Lower leg skin (tissue), 4 donors: ENCODE measurements at regions not wholly inside any gene's neighbourhood (a gene's known extent, or its start where the extent isn't known, plus 50 kb on each side); places are given as distances from the start of the nearest gene placed in this dataset.
"Not testable (repeated sequence)": the region's sequence is repeated elsewhere in the genome, so short reads cannot be mapped to it uniquely, and the experiment has no call there.

Experiments used
- DNase-seq, 2 donors: peaks; one replicate each; pipeline ENCODE4 v3.0.0-alpha.2; 2019; ENCODE audit warnings: low spot score in 2 of 2
- H3K4me3 ChIP-seq: fragments of 200-600 bp; sonication (generic); 2 replicates; pipeline ENCODE4 v1.5.1; 2017; ENCODE audit warnings: mild to moderate bottlenecking, low read depth; ENCODE audit not compliant: poor library complexity, severe bottlenecking
- POLR2A ChIP-seq, 2 donors: fragments of 450-650 bp; IDR thresholded peaks; one replicate each; pipeline ENCODE4 v1.6.1; 2016 to 2017; ENCODE audit warnings: antibody characterized with exemption in 2 of 2, mild to moderate bottlenecking in 1 of 2, moderate library complexity in 1 of 2
- WGBS, 2 donors: methylation state at CpG; one replicate each; pipeline ENCODE4 v1.1.5; 2018; 5-methylcytosine and 5-hydroxymethylcytosine counted together
- intact Hi-C: fragments of 100-400 bp; cut with DNase I; formaldehyde crosslinking; loops from one replicate; pipeline ENCODE4 v1.15.0; 2023; ENCODE audit warnings: low total_unique reads
- TF ChIP-seq, protein P1 (sequence below), 3 donors: fragments of 450-650 bp; IDR thresholded peaks; one replicate each; pipeline ENCODE4 v1.5.1; 2016; ENCODE audit warnings: antibody characterized with exemption in 3 of 3, mild to moderate bottlenecking in 3 of 3, moderate library complexity in 2 of 3

DNA sequence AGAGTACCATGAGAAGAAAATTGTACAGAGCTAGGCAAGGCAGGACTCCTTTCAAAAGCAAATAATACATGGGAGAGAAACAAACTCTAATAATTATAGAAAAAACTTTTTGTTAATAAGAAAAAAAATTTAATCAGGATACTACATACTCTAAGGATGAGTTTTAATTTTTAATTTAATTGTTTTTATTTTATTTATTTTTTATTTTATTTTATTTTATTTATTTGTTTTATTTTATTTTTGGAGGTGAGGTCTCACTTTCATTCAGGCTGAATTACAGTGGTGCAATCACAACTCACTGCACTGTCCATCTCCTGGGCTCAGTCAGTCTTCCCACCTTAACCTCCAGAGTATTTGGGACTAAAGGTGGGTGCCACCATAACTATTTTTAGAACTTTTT, 1347.2 kb downstream of the NLGN4Y start:
- no peak for TF ChIP-seq POLR2A (IDR thresholded peaks at IDR 0.05)
- TF ChIP-seq, protein P1, sequence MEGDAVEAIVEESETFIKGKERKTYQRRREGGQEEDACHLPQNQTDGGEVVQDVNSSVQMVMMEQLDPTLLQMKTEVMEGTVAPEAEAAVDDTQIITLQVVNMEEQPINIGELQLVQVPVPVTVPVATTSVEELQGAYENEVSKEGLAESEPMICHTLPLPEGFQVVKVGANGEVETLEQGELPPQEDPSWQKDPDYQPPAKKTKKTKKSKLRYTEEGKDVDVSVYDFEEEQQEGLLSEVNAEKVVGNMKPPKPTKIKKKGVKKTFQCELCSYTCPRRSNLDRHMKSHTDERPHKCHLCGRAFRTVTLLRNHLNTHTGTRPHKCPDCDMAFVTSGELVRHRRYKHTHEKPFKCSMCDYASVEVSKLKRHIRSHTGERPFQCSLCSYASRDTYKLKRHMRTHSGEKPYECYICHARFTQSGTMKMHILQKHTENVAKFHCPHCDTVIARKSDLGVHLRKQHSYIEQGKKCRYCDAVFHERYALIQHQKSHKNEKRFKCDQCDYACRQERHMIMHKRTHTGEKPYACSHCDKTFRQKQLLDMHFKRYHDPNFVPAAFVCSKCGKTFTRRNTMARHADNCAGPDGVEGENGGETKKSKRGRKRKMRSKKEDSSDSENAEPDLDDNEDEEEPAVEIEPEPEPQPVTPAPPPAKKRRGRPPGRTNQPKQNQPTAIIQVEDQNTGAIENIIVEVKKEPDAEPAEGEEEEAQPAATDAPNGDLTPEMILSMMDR (IDR thresholded peaks at IDR 0.05): no peak
- no peak overlapping the region for H3K4me3 ChIP-seq
- intact Hi-C loops: no loop called here
- DNase-seq: no peak

DNA sequence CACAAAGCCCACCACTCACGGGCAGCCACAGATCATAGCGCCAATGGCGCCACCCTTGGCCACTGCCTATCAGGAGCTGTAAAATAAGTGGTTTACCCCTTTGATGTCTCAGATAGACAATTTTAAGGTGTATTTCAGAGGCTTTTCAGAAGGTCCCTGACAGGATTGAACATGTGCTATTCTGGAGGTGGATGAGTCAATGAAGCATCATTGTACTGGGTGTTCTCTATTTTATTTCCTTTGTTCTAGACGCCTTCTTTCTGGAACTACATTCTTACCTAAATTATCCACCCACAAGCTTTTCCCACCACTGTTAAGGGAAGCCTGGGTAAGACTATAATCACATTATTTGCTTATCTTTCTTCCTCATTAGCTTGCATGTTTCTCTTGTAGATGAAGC, 1351.6 kb downstream of the NLGN4Y start:
- intact Hi-C loops: not testable (repeated sequence)

DNA sequence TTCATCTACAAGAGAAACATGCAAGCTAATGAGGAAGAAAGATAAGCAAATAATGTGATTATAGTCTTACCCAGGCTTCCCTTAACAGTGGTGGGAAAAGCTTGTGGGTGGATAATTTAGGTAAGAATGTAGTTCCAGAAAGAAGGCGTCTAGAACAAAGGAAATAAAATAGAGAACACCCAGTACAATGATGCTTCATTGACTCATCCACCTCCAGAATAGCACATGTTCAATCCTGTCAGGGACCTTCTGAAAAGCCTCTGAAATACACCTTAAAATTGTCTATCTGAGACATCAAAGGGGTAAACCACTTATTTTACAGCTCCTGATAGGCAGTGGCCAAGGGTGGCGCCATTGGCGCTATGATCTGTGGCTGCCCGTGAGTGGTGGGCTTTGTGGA, 1379.2 kb downstream of the NLGN4Y start:
- WGBS, 2 donors: no CpG with 5 or more reads among the region's 4 CpGs
- not testable (repeated sequence) for DNase-seq, H3K4me3 ChIP-seq

More for the DNA sequence above, 1351.6 kb downstream of the NLGN4Y start:
- WGBS, 2 donors: no CpG with 5 or more reads among the region's 4 CpGs
- not testable (repeated sequence) for DNase-seq, H3K4me3 ChIP-seq

DNA sequence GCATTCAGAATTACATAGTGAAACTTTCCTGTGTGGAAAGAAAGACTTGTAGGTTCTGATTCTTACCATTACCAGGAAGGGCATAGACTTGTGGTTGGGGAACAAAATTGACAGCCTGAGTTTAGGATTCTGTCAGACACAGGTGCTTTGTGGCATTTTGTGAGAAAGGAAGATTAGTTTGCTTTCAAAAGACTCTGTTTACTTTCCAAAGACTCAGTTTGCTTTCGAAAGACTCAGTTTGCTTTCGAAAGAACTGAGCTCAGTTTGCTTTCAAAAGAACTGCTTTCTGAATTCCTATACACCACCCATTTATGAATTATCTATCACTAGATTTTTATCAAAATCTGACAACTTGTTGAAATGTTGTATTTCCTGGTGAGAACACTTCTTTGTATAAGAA, 1381.2 kb downstream of the NLGN4Y start:
- H3K4me3 ChIP-seq: no peak overlapping the region
- intact Hi-C loops: no loop called here
- TF ChIP-seq, protein P1 (IDR thresholded peaks at IDR 0.05): no peak
- TF ChIP-seq POLR2A (IDR thresholded peaks at IDR 0.05): no peak
- no peak for DNase-seq
- WGBS, 2 donors: 89% methylated on average over 2 of the region's 2 CpGs; no CpG with 5 or more reads in 1 of the 2 donors

More for the DNA sequence above, 1379.2 kb downstream of the NLGN4Y start:
- intact Hi-C loops: not testable (repeated sequence)

DNA sequence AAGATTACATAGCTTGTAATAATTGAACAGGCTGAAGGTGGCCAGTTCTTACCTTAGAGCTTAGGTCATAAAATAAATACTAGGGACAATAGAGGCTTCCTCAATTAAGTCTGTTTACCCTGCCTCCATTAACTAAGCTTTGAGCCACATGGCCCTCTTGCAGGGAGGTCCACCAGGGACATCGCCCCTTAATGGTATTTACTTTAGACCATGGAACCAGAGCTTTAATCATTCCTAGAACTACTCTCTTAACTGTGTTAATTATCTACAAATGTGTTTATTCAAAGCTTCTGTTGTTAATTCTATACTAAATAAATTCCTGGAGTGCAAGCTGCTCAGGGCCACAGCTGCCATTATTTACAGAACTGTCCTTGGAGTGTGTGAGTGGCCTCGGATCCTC, 1402.2 kb downstream of the NLGN4Y start:
- TF ChIP-seq, protein P1 (IDR thresholded peaks at IDR 0.05): no peak
- no peak for TF ChIP-seq POLR2A (IDR thresholded peaks at IDR 0.05)
- DNase-seq: no peak
- no peak overlapping the region for H3K4me3 ChIP-seq
- WGBS, 2 donors: 37% methylated on average over 2 of the region's 2 CpGs; no CpG with 5 or more reads in 1 of the 2 donors
- intact Hi-C loops: no loop called here

DNA sequence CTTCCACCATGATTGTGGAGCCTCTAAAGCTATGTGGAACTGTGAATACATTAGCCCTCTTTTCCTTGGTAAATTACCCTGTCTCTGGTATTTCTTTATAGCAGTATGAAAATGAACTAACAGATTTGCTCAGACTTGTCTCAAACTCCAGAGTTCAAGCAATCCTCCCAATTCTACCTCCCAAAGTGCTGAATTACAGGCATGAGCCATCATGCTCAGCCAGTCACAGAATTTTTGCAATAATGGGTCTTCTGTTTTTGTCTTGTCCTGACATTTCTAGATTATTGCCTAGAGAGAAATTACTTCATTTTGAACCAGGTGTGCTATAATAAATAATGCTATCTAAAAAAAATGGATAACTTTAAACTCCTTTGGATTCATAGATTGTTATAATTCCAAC, 1414.5 kb downstream of the NLGN4Y start:
- intact Hi-C loops: no loop called here
- no peak for TF ChIP-seq POLR2A (IDR thresholded peaks at IDR 0.05)
- TF ChIP-seq, protein P1 (IDR thresholded peaks at IDR 0.05): no peak
- DNase-seq: no peak
- no peak overlapping the region for H3K4me3 ChIP-seq

DNA sequence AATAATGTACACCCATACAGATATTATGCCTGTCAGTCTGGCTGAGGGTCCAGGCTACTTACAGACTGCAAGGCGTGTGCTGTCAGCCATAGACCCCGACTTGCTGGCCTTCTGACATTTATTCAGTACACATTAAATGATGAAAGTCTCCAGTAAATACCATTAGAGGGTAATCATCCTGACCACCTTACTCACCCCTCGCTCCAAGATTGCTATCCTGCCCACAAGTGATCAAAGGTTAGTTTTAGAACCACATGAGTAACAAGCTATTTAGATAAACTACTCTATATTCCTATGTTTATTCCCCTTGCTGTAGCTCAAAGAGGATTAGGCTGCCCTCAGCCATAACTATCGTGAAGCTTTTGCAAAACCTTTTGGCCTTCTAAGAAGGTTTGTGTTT, 1426.7 kb downstream of the NLGN4Y start:
- 56% methylated on average over 4 of the region's 4 CpGs; no CpG with 5 or more reads in 1 of the 2 donors for WGBS, 2 donors
- TF ChIP-seq, protein P1 (IDR thresholded peaks at IDR 0.05): no peak
- TF ChIP-seq POLR2A (IDR thresholded peaks at IDR 0.05): no peak
- intact Hi-C loops: no loop called here
- DNase-seq: no peak
- H3K4me3 ChIP-seq: no peak overlapping the region
